ENCODE measurements at regions not wholly inside any gene's neighbourhood (a gene's known extent, or its start where the extent isn't known, plus 50 kb on each side); places are given as distances from the start of the nearest gene placed in this dataset.

- Mint-ChIP-seq H3K27me3 (ENCODE audit: insufficient read depth, unreplicated experiment) (no peaks in the 10 kb centered on the region), H3K36me3 (ENCODE audit: insufficient read depth, unreplicated experiment) (no peaks in the 10 kb centered on the region), H3K27ac (ENCODE audit: unreplicated experiment) (no peak overlapping the region), H3K9me3 (ENCODE audit: unreplicated experiment) (peaks cover 13% of the 10 kb centered on the region), H3K4me3 (ENCODE audit: unreplicated experiment) (no peak overlapping the region), H3K4me1 (ENCODE audit: low read depth, unreplicated experiment) (peaks cover 7% of the 10 kb centered on the region)
- intact Hi-C loops (cut with micrococcal nuclease; ENCODE audit: unreplicated experiment) = no loop called here
- BruUV-seq (replicated peaks) = no TSS peak
- Histone ChIP-seq H3K27me3 (replicated peaks; ENCODE audit: control insufficient read depth, insufficient read depth, low read length) (no peaks in the 10 kb centered on the region), H3K4me1 (peaks cover 6% of the 10 kb centered on the region; the same call in 1 of the 2 replicates), H3K4me3 (ENCODE audit: low read depth, low read length) (no peak overlapping the region), H3K9me3 (peaks cover 9% of the 10 kb centered on the region), H3K36me3 (ENCODE audit: control insufficient read depth, insufficient read depth, low read length) (no peaks in the 10 kb centered on the region)
- ChIA-PET CTCF (no interaction called here), POLR2A (no interaction called here)
- DNase-seq = no peak
- TF ChIP-seq, protein P1, sequence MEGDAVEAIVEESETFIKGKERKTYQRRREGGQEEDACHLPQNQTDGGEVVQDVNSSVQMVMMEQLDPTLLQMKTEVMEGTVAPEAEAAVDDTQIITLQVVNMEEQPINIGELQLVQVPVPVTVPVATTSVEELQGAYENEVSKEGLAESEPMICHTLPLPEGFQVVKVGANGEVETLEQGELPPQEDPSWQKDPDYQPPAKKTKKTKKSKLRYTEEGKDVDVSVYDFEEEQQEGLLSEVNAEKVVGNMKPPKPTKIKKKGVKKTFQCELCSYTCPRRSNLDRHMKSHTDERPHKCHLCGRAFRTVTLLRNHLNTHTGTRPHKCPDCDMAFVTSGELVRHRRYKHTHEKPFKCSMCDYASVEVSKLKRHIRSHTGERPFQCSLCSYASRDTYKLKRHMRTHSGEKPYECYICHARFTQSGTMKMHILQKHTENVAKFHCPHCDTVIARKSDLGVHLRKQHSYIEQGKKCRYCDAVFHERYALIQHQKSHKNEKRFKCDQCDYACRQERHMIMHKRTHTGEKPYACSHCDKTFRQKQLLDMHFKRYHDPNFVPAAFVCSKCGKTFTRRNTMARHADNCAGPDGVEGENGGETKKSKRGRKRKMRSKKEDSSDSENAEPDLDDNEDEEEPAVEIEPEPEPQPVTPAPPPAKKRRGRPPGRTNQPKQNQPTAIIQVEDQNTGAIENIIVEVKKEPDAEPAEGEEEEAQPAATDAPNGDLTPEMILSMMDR (IDR thresholded peaks at IDR 0.05; ENCODE audit: insufficient read depth in 1 of 2, low read depth in 1 of 2, low read length in 1 of 2, severe bottlenecking in 1 of 2, unreplicated experiment in 1 of 2) = no peak
Observed at GRCh38 chr2:142724713-142725349, 152.6 kb upstream of the KYNU start.

DNA sequence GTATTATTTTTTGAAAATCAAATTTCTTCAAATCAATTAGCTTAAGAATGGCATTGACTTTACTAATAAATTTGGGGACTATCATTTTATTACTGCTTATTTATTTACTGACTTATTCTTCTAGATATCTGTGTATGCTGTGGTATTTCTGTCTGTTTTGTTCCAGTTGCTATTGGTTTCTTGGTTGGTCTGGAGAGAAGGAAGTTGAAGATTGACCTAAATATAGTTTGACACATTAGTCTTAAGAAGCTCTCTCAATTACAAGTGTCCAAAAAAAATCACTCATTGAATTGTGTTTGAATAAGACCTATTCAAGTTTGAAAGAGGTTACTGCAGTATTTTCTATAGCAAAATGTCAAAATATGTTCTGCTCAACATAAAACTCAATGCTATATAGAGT, 153.3 kb upstream of the KYNU start:
- Histone ChIP-seq H3K4me1 (peaks cover 12% of the 10 kb centered on the region), H3K4me3 (ENCODE audit: low read depth, low read length) (no peak overlapping the region), H3K27me3 (replicated peaks; ENCODE audit: control insufficient read depth, insufficient read depth, low read length) (no peaks in the 10 kb centered on the region), H3K36me3 (ENCODE audit: control insufficient read depth, insufficient read depth, low read length) (no peaks in the 10 kb centered on the region), H3K9me3 (peaks cover 9% of the 10 kb centered on the region)
- no TSS peak for BruUV-seq (replicated peaks)
- H3K27me3 Mint-ChIP-seq (ENCODE audit: insufficient read depth, unreplicated experiment) = no peaks in the 10 kb centered on the region
- intact Hi-C loops (cut with micrococcal nuclease; ENCODE audit: unreplicated experiment) = no loop called here
- no peak overlapping the region for H3K27ac Mint-ChIP-seq (ENCODE audit: unreplicated experiment)
- TF ChIP-seq, protein P1 (IDR thresholded peaks at IDR 0.05; ENCODE audit: insufficient read depth in 1 of 2, low read depth in 1 of 2, low read length in 1 of 2, severe bottlenecking in 1 of 2, unreplicated experiment in 1 of 2) = no peak
- H3K4me1 Mint-ChIP-seq (ENCODE audit: low read depth, unreplicated experiment) = peaks cover 13% of the 10 kb centered on the region
- ChIA-PET POLR2A (no interaction called here), CTCF (no interaction called here)
- H3K36me3 Mint-ChIP-seq (ENCODE audit: insufficient read depth, unreplicated experiment) = no peaks in the 10 kb centered on the region
- H3K9me3 Mint-ChIP-seq (ENCODE audit: unreplicated experiment) = peaks cover 6% of the 10 kb centered on the region
- no peak overlapping the region for H3K4me3 Mint-ChIP-seq (ENCODE audit: unreplicated experiment)
- no peak for DNase-seq

- DNase-seq = no peak
- Mint-ChIP-seq H3K4me1 (ENCODE audit: low read depth, unreplicated experiment) (peaks cover 14% of the 10 kb centered on the region), H3K27me3 (ENCODE audit: insufficient read depth, unreplicated experiment) (no peaks in the 10 kb centered on the region), H3K27ac (ENCODE audit: unreplicated experiment) (no peak overlapping the region), H3K36me3 (ENCODE audit: insufficient read depth, unreplicated experiment) (no peaks in the 10 kb centered on the region), H3K9me3 (ENCODE audit: unreplicated experiment) (no peaks in the 10 kb centered on the region), H3K4me3 (ENCODE audit: unreplicated experiment) (no peak overlapping the region)
- H3K9me3 ChIP-seq = peaks cover 9% of the 10 kb centered on the region
- peaks cover 22% of the 10 kb centered on the region for H3K4me1 ChIP-seq
- ChIA-PET CTCF (no interaction called here), POLR2A (no interaction called here)
- no peaks in the 10 kb centered on the region for H3K36me3 ChIP-seq (ENCODE audit: control insufficient read depth, insufficient read depth, low read length)
- TF ChIP-seq, protein P1 (IDR thresholded peaks at IDR 0.05; ENCODE audit: insufficient read depth in 1 of 2, low read depth in 1 of 2, low read length in 1 of 2, severe bottlenecking in 1 of 2, unreplicated experiment in 1 of 2) = no peak
- no peak overlapping the region for H3K4me3 ChIP-seq (ENCODE audit: low read depth, low read length)
- intact Hi-C loops (cut with micrococcal nuclease; ENCODE audit: unreplicated experiment) = no loop called here
- H3K27me3 ChIP-seq (replicated peaks; ENCODE audit: control insufficient read depth, insufficient read depth, low read length) = no peaks in the 10 kb centered on the region
- BruUV-seq (replicated peaks) = no TSS peak
Observed at GRCh38 chr2:142723236-142723635, 154.2 kb upstream of the KYNU start.

Measured in Caco-2 (cell line).